ENCODE measurements at regions not wholly inside any gene's neighbourhood (a gene's known extent, or its start where the extent isn't known, plus 50 kb on each side); places are given as distances from the start of the nearest gene placed in this dataset.

DNA sequence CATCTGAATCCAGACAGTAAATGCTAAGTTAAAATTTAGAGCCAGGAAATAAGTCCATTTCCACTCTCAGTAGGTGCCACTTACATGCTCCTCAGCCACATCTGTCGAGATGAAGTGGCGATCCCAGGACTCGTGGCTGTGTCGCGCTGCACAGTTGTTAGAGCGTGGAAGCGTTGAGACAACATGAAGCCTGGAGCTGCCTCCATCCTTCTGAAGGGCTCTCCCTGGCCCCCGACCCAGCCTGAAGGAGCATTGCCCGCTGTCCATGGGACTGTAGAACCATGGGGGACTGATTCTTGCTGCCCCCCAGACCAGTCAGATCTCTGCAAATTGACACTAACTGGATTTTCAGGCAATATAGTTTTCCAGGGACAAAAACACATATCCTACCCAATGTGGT, 58.9 kb downstream of the IRX1 start:
- no peak for DNase-seq (ENCODE audit: low spot score)

DNA sequence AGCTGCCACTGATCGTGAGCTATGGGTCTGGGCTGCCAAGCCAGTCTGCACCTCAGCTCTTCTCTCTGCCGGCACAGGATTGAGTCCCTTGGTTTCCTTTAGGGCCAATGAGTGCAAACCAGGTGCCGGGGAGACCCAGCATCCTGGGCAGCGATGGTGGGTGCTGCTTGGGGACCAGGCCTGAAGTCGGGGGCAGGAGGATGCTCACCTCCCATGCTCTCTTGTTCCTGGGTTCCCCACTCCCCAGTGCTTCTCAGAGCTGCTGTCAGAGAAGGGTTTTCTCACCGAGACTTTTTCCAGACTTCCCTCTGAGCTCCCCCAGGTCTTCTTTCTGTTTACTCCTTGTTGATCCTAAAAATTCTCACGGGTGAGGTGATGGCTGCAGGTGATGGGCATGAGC, 61.2 kb downstream of the IRX1 start:
- no peak for DNase-seq (ENCODE audit: low spot score)

GRCh38 chr5:3657364-3658022, 61.9 kb downstream of the IRX1 start:
- no peak for DNase-seq (ENCODE audit: low spot score)

GRCh38 chr5:3658929-3659328, 63.3 kb downstream of the IRX1 start:
- no peak for DNase-seq (ENCODE audit: low spot score)

DNA sequence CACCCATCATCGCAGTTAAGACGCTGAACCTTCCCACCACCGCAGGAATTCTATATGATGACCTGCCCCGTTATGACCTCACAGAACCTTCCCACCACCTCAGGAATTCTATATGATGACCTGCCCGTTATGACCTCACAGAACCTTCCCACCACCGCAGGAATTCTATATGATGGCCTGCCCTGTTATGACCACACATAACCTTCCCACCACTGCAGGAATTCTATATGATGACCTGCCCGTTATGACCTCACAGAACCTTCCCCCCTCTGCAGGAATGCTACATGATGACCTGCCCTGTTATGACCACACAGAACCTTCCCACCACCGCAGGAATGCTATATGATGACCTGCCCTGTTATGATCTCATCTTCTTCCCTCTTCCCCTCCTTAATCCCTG, 64.3 kb downstream of the IRX1 start:
- DNase-seq (ENCODE audit: low spot score): no peak

GRCh38 chr5:3660630-3661029, 65.0 kb downstream of the IRX1 start:
- no peak for DNase-seq (ENCODE audit: low spot score)

- no peak for DNase-seq (ENCODE audit: low spot score)
These were observed 66.2 kb downstream of the IRX1 start for GRCh38 chr5:3661755-3662296.

DNA sequence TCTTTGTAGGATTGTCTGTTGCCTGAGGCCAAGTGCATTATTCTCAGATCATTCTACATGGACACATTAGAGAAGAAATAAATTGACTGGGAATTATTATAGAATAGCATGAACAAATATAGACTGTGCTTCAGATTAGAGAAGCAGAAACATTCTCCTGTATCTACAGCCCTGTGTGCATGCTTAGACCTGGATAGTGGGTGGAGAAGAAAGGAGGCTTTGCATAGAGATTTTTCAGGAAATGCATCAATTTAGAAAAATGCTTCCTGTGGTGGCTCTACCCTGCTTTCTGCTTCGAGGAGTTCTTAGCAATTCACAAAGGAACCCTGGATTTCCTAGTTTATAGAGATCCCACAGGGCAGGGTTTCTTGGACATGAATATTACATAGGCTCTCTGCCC, 66.7 kb downstream of the IRX1 start:
- no peak for DNase-seq (ENCODE audit: low spot score)

- no peak for DNase-seq (ENCODE audit: low spot score)
These were observed 75.7 kb downstream of the IRX1 start for GRCh38 chr5:3671337-3671736.

- DNase-seq (ENCODE audit: low spot score): no peak
These were observed 83.2 kb downstream of the IRX1 start for GRCh38 chr5:3678801-3679200.

- no peak for DNase-seq (ENCODE audit: low spot score)
These were observed 85.2 kb downstream of the IRX1 start for GRCh38 chr5:3680821-3681220.

DNA sequence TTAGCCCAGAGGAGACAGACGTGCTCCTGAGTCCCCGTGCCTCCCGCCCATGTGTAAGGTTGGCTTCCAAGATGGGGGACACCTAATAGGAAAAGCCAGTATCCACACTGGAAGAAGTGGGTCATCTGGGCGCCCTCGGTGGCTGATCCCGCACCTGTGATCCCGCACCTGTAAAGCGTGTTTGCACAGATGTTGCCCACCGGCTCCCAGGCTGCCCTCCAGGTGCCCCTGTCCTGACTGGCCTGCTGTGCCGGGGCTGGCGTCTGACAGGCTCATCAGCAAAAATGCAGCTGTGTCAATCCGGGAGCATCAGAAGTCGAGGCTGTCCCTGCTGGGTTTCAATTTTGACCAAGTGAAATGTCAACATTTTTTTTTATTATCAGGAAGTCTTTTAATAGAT, 88.5 kb downstream of the IRX1 start:
- no peak for DNase-seq (ENCODE audit: low spot score)

DNA sequence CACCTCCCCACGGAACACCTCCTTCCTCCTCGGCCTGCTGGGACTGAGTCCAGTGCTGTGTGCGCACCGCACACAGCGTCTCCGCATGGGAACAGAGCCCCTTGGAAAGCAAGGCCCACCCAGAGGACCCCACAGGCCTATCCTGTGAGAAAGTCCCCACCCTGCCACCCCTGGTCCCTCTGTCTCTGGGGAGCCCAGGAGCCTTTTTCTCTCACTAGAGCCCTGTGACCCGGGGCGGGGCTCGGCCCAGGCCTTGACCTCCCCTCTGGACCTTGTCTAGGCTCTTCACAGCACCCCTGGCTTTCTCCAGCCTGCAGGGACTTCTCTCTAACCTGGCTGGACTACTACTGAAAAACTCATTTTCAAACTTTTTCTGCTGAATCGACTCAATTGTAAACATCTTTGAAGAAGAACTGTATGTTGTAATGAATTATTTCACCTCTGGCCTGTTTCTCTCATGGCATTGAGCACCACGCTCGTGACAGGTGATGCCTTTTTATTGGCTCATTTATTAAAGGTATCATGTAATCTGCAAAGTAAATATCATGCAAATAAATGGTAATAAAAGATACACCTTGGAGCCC, 89.2 kb downstream of the IRX1 start:
- DNase-seq (ENCODE audit: low spot score): no peak

DNA sequence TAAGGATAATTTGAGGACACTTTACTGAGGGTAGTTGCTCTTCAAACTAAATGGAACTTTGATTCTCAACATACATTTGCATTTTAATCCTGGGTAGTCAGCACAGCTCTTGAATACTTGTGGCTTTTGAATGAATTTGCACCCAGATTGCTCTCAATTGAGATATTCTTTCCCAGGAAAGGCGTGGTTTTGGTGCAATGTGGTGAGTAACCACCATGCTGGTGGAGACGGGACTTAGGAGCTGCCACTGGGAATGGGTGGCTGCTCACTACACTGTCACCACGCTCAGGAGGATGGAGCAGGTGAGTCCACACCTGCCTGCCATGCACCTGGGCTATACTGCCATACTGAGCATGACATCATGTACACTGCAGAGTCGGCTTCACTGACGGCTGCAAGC, 99.2 kb downstream of the IRX1 start:
- no peak for DNase-seq (ENCODE audit: low spot score)

GRCh38 chr5:3695818-3696217, 100.2 kb downstream of the IRX1 start:
- DNase-seq (ENCODE audit: low spot score): no peak

- no peak for DNase-seq (ENCODE audit: low spot score)
These were observed 102.8 kb downstream of the IRX1 start for GRCh38 chr5:3698412-3698811.

GRCh38 chr5:3701694-3702093, 106.1 kb downstream of the IRX1 start:
- DNase-seq (ENCODE audit: low spot score): no peak

GRCh38 chr5:3704661-3705060, 109.0 kb downstream of the IRX1 start:
- no peak for DNase-seq (ENCODE audit: low spot score)

DNA sequence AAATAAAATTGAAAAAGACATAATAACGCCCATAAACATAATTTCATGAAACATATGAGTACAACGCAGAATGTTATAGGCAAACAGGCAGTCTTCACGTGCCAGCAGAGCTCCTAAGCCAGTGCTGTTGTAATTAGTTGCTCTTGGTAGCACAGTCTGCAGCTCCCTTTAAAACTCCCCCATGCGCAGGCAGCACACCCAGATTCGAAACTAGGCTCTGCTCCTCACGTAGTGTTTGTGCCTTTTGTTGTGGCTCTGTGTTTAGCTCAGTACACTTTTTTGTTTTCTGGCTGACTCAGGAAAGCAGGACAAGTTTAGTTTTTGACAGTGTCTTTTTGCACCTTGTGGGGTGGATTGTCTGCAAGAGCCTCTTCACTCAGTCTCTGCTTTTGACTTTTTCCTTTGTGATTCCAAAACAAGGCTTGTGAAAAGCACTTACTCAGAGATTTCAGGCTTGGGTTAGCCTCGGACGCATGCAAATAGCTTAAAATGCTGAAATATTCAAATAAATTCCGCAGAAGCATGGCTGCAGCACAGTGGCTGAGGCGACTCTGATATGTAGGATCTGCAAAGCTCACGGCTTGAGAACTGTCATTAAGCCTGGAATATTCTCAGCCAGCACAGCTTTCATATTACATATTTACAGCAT, 113.6 kb downstream of the IRX1 start:
- DNase-seq (ENCODE audit: low spot score): no peak

DNA sequence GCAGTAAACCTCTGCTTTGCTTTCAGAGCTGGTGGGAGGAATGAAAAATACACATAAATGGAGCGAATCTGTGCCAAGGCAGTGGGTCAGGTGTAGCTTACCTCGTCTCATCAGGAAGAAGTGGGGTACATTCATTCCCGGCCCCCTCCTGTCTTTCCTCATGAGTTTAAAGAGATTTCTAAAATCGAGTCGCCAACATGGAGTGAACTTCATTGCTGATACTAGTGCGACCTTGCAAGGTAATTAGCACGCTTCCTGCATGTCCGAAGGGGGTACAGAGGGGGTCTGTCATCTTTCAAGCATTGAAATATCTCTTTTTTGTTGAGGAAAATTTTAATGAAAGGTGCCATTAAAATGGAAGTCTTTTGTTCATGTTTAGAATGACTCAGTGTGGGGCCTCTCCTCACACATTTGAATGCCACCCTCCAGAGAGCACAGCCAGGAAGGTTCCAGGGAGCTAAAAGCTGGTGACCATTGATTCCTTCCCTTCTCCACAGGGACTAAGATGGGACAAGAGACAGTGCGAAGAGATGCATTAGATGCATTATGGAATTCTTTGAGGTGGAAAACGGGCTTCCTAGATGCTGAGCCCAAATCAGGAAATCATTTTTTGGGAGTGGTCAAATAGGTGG, 114.2 kb downstream of the IRX1 start:
- no peak for DNase-seq (ENCODE audit: low spot score)

GRCh38 chr5:3715062-3715461, 119.4 kb downstream of the IRX1 start:
- no peak for DNase-seq (ENCODE audit: low spot score)

GRCh38 chr5:3729631-3730030, 134.0 kb downstream of the IRX1 start:
- no peak for DNase-seq (ENCODE audit: low spot score)

GRCh38 chr5:3734632-3735031, 139.0 kb downstream of the IRX1 start:
- no peak for DNase-seq (ENCODE audit: low spot score)

Data from globus pallidus (tissue), 1 donor.